ENCODE measurements at regions not wholly inside any gene's neighbourhood (a gene's known extent, or its start where the extent isn't known, plus 50 kb on each side); places are given as distances from the start of the nearest gene placed in this dataset.

GRCh38 chr2:74747411-74748080, 86.4 kb upstream of the HK2 start:
- DNase-seq, result no peak
- Mint-ChIP-seq H3K27me3 (ENCODE audit: unreplicated experiment) (no peaks in the 10 kb centered on the region), H3K4me1 (ENCODE audit: low read depth, unreplicated experiment) (peaks cover 13% of the 10 kb centered on the region), H3K9me3 (ENCODE audit: unreplicated experiment) (no peaks in the 10 kb centered on the region), H3K4me3 (ENCODE audit: unreplicated experiment) (no peak overlapping the region), H3K36me3 (ENCODE audit: unreplicated experiment) (no peaks in the 10 kb centered on the region), H3K27ac (ENCODE audit: unreplicated experiment) (no peak overlapping the region)
- TF ChIP-seq CTCF (IDR thresholded peaks at IDR 0.05; ENCODE audit: partially characterized antibody, unreplicated experiment), result no peak

GRCh38 chr2:74748665-74749064, 85.3 kb upstream of the HK2 start:
- TF ChIP-seq CTCF (IDR thresholded peaks at IDR 0.05; ENCODE audit: partially characterized antibody, unreplicated experiment), result no peak
- no peak overlapping the region for H3K27ac Mint-ChIP-seq (ENCODE audit: unreplicated experiment)

GRCh38 chr2:74749432-74749831, 84.5 kb upstream of the HK2 start:
- H3K27me3 Mint-ChIP-seq (ENCODE audit: unreplicated experiment), result no peaks in the 10 kb centered on the region
- H3K9me3 Mint-ChIP-seq (ENCODE audit: unreplicated experiment), result no peaks in the 10 kb centered on the region
- no peak for DNase-seq
- no peak for TF ChIP-seq CTCF (IDR thresholded peaks at IDR 0.05; ENCODE audit: partially characterized antibody, unreplicated experiment)
- no peak overlapping the region for H3K27ac Mint-ChIP-seq (ENCODE audit: unreplicated experiment)
- no peak overlapping the region for H3K4me3 Mint-ChIP-seq (ENCODE audit: unreplicated experiment)
- H3K4me1 Mint-ChIP-seq (ENCODE audit: low read depth, unreplicated experiment), result peaks cover 11% of the 10 kb centered on the region
- no peaks in the 10 kb centered on the region for H3K36me3 Mint-ChIP-seq (ENCODE audit: unreplicated experiment)

More at GRCh38 chr2:74748665-74749064, 85.3 kb upstream of the HK2 start:
- Mint-ChIP-seq H3K9me3 (ENCODE audit: unreplicated experiment) (no peaks in the 10 kb centered on the region), H3K36me3 (ENCODE audit: unreplicated experiment) (no peaks in the 10 kb centered on the region), H3K27me3 (ENCODE audit: unreplicated experiment) (no peaks in the 10 kb centered on the region), H3K4me1 (ENCODE audit: low read depth, unreplicated experiment) (peaks cover 11% of the 10 kb centered on the region), H3K4me3 (ENCODE audit: unreplicated experiment) (no peak overlapping the region)
- no peak for DNase-seq

- Mint-ChIP-seq H3K4me3 (ENCODE audit: unreplicated experiment) (no peak overlapping the region), H3K27ac (ENCODE audit: unreplicated experiment) (no peak overlapping the region), H3K36me3 (ENCODE audit: unreplicated experiment) (no peaks in the 10 kb centered on the region), H3K9me3 (ENCODE audit: unreplicated experiment) (peaks cover 2% of the 10 kb centered on the region), H3K4me1 (ENCODE audit: low read depth, unreplicated experiment) (peaks cover 7% of the 10 kb centered on the region), H3K27me3 (ENCODE audit: unreplicated experiment) (no peaks in the 10 kb centered on the region)
- no peak for TF ChIP-seq CTCF (IDR thresholded peaks at IDR 0.05; ENCODE audit: partially characterized antibody, unreplicated experiment)
- DNase-seq, result no peak
Observed at GRCh38 chr2:74751981-74752851, 81.7 kb upstream of the HK2 start.

GRCh38 chr2:74755386-74755785, 78.5 kb upstream of the HK2 start:
- Mint-ChIP-seq H3K9me3 (ENCODE audit: unreplicated experiment) (peaks cover 2% of the 10 kb centered on the region), H3K27ac (ENCODE audit: unreplicated experiment) (no peak overlapping the region), H3K27me3 (ENCODE audit: unreplicated experiment) (no peaks in the 10 kb centered on the region), H3K36me3 (ENCODE audit: unreplicated experiment) (no peaks in the 10 kb centered on the region), H3K4me1 (ENCODE audit: low read depth, unreplicated experiment) (no peaks in the 10 kb centered on the region), H3K4me3 (ENCODE audit: unreplicated experiment) (no peak overlapping the region)
- no peak for TF ChIP-seq CTCF (IDR thresholded peaks at IDR 0.05; ENCODE audit: partially characterized antibody, unreplicated experiment)
- DNase-seq, result no peak
